CD14-positive monocyte (primary cell): ENCODE measurements at regions not wholly inside any gene's neighbourhood (a gene's known extent, or its start where the extent isn't known, plus 50 kb on each side); places are given as distances from the start of the nearest gene placed in this dataset.
"Not testable (repeated sequence)": the region's sequence is repeated elsewhere in the genome, so short reads cannot be mapped to it uniquely, and the experiment has no call there.

Source experiments
- DNase-seq, 3 donors: peaks; one replicate each; pipeline ENCODE4 v3.0.0-alpha.2; 2011 to 2022
- H2AFZ ChIP-seq: 2 replicates; pipeline ENCODE4 v1.6.0; 2012; ENCODE audit warnings: mild to moderate bottlenecking, low read depth, low read length, inconsistent platforms; ENCODE audit not compliant: insufficient read depth, poor library complexity, severe bottlenecking
- H3K27ac ChIP-seq, 2 donors: 1 replicate in 1 of 2; 2 replicates in 1 of 2; pipeline ENCODE4 v1.5.1; 2012 to 2013; ENCODE audit warnings: low read length in 2 of 2, control low read depth in 1 of 2, inconsistent platforms in 1 of 2, low read depth in 1 of 2, mild to moderate bottlenecking in 1 of 2
- H3K27me3 ChIP-seq, 2 donors: one replicate each; pipeline versions ENCODE4 v1.6.0 to v1.6.1; 2011 to 2013; ENCODE audit warnings: low read length in 2 of 2; ENCODE audit not compliant: control insufficient read depth in 2 of 2, insufficient read depth in 2 of 2
- H3K36me3 ChIP-seq, 2 donors: replicated peaks in 1 of 2; 1 replicate in 1 of 2; 2 replicates in 1 of 2; pipeline versions ENCODE4 v1.5.1 to v1.6.1; 2012 to 2013; ENCODE audit warnings: low read length in 2 of 2, control low read depth in 1 of 2, inconsistent platforms in 1 of 2, mild to moderate bottlenecking in 1 of 2; ENCODE audit not compliant: insufficient read depth in 2 of 2, control insufficient read depth in 1 of 2
- H3K4me1 ChIP-seq, 2 donors: 1 replicate in 1 of 2; 2 replicates in 1 of 2; pipeline versions ENCODE4 v1.5.1 to v1.6.1; 2012 to 2013; ENCODE audit warnings: low read length in 2 of 2, control low read depth in 1 of 2, inconsistent platforms in 1 of 2, mild to moderate bottlenecking in 1 of 2, moderate library complexity in 1 of 2; ENCODE audit not compliant: insufficient read depth in 2 of 2, control insufficient read depth in 1 of 2
- H3K4me2 ChIP-seq: replicated peaks from 2 replicates; pipeline ENCODE3; 2012; ENCODE audit warnings: low read length, moderate library complexity, mild to moderate bottlenecking; ENCODE audit not compliant: poor library complexity, severe bottlenecking; ENCODE audit errors: extremely low read depth
- H3K4me3 ChIP-seq, 3 experiments: fragments of 200-600 bp in 1 of 3; sonication (generic) in 1 of 3; replicated peaks in 1 of 3; 1 replicate in 2 of 3; 2 replicates in 1 of 3; pipeline ENCODE4 v1.5.1; 2011 to 2013; ENCODE audit warnings: low read length in 3 of 3, mild to moderate bottlenecking in 3 of 3, control low read depth in 2 of 3, low read depth in 2 of 3, inconsistent platforms in 1 of 3, moderate library complexity in 1 of 3
- H3K79me2 ChIP-seq: 2 replicates; pipeline ENCODE4 v1.6.0; 2012; ENCODE audit warnings: mild to moderate bottlenecking, control low read depth, inconsistent platforms, low read length, moderate library complexity; ENCODE audit not compliant: insufficient read depth
- H3K9ac ChIP-seq: 2 replicates; pipeline ENCODE4 v1.6.0; 2017; ENCODE audit warnings: low read length, mild to moderate bottlenecking; ENCODE audit not compliant: insufficient read depth, poor library complexity, severe bottlenecking
- H3K9me3 ChIP-seq, 2 donors: replicated peaks in 1 of 2; 1 replicate in 1 of 2; 2 replicates in 1 of 2; pipeline versions ENCODE4 v1.5.1 to v1.6.1; 2012 to 2013; ENCODE audit warnings: low read length in 2 of 2, control low read depth in 1 of 2; ENCODE audit not compliant: control insufficient read depth in 1 of 2, insufficient read depth in 1 of 2
- H4K20me1 ChIP-seq: 2 replicates; pipeline ENCODE4 v1.6.0; 2012; ENCODE audit warnings: mild to moderate bottlenecking, low read length, control low read depth, moderate library complexity; ENCODE audit not compliant: insufficient read depth
- H3K27ac Mint-ChIP-seq, 7 donors: one replicate each; pipeline ENCODE4 v1.8.0; 2020; ENCODE audit warnings: mild to moderate bottlenecking in 7 of 7, mixed read lengths in 7 of 7, moderate library complexity in 6 of 7, inconsistent platforms in 2 of 7
- H3K27me3 Mint-ChIP-seq, 3 donors: one replicate each; pipeline ENCODE4 v1.8.0; 2021 to 2022; ENCODE audit warnings: low read depth in 3 of 3, mild to moderate bottlenecking in 3 of 3, mixed read lengths in 3 of 3, moderate library complexity in 3 of 3, inconsistent platforms in 1 of 3
- H3K36me3 Mint-ChIP-seq, 2 donors: one replicate each; pipeline ENCODE4 v1.8.0; 2020; ENCODE audit warnings: mixed read lengths in 2 of 2, inconsistent platforms in 1 of 2, mild to moderate bottlenecking in 1 of 2
- H3K4me1 Mint-ChIP-seq: one replicate; pipeline ENCODE4 v1.8.0; 2020; ENCODE audit warnings: mild to moderate bottlenecking, mixed read lengths
- H3K4me3 Mint-ChIP-seq, 2 donors: one replicate each; pipeline ENCODE4 v1.8.0; 2020; ENCODE audit warnings: mild to moderate bottlenecking in 2 of 2, mixed read lengths in 2 of 2, moderate library complexity in 1 of 2
- H3K9me3 Mint-ChIP-seq, 7 donors: one replicate each; pipeline ENCODE4 v1.8.0; 2020 to 2022; ENCODE audit warnings: mixed read lengths in 7 of 7, mild to moderate bottlenecking in 6 of 7, moderate library complexity in 6 of 7, inconsistent platforms in 2 of 7
- WGBS: methylation state at CpG from one replicate; pipeline ENCODE4 v1.1.5; 2013; ENCODE audit warnings: missing lambda C conversion rate; ENCODE audit not compliant: insufficient coverage; 5-methylcytosine and 5-hydroxymethylcytosine counted together
- intact Hi-C, 2 donors: fragments of 100-400 bp; cut with micrococcal nuclease; formaldehyde crosslinking; loops; one replicate each; pipeline versions ENCODE4 v1.15.0 to v1.15.1; 2023

DNA sequence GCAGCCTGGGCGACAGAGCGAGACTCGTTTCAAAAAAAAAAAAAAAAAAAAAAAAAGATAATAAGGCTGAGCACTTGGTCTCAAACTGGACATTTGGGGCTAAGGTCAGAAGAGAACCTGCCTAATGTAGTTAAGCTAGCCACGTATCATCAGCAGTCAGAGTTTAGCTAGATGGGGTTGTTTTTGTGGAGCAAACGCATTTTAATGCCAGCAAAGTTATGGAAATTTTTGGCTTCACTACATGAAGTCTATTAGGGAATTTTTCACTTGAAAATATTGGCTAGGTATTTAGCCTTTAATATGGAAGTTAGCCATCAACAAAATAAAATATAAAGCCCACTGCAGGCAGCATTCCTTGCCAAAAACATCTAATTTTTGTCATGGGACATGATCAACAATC lies 902.9 kb upstream of the CDH18 start:
- H3K9ac ChIP-seq, H3K4me1 ChIP-seq, H4K20me1 ChIP-seq, H3K27ac ChIP-seq, H3K4me3 ChIP-seq, H3K27me3 ChIP-seq, intact Hi-C loops, H3K27ac Mint-ChIP-seq, H3K36me3 Mint-ChIP-seq, H3K4me2 ChIP-seq, H3K4me1 Mint-ChIP-seq, DNase-seq, H3K4me3 Mint-ChIP-seq, H3K27me3 Mint-ChIP-seq, H3K79me2 ChIP-seq, H3K36me3 ChIP-seq, H2AFZ ChIP-seq: not testable (repeated sequence)
- peaks cover 0 to 13% (median 2%) of the 10 kb centered on the region in 7 donors for H3K9me3 Mint-ChIP-seq
- WGBS = no CpG with 5 or more reads among the region's 5 CpGs
- peaks cover 0 to 11% of the 10 kb centered on the region in 2 donors for H3K9me3 ChIP-seq

DNA sequence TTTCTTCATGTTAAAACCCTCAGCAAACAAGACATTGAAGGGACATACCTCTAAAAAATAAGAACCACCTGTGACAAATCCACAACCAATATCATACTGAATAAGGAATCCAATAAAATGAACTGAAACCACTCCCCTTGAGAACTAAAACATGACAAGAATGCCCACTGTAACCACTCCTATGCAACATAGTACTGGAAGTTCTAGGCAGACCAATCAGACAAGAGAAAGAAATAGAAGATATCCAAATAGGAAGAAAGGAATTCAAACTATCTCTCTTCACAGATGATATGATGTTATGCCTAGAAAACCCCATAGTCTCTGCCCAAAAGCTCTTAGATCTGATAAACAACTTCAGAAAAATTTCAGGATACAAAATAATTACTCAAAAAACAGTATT lies 887.7 kb upstream of the CDH18 start:
- H3K9ac ChIP-seq, H3K9me3 ChIP-seq, H3K27me3 Mint-ChIP-seq, H3K79me2 ChIP-seq, H3K27ac ChIP-seq, H3K4me2 ChIP-seq, H3K4me3 Mint-ChIP-seq, H3K27me3 ChIP-seq, H3K4me3 ChIP-seq, H4K20me1 ChIP-seq, H3K36me3 ChIP-seq, H3K36me3 Mint-ChIP-seq, H3K4me1 ChIP-seq, H3K9me3 Mint-ChIP-seq, H3K27ac Mint-ChIP-seq, H2AFZ ChIP-seq, DNase-seq, intact Hi-C loops, H3K4me1 Mint-ChIP-seq: not testable (repeated sequence)

DNA sequence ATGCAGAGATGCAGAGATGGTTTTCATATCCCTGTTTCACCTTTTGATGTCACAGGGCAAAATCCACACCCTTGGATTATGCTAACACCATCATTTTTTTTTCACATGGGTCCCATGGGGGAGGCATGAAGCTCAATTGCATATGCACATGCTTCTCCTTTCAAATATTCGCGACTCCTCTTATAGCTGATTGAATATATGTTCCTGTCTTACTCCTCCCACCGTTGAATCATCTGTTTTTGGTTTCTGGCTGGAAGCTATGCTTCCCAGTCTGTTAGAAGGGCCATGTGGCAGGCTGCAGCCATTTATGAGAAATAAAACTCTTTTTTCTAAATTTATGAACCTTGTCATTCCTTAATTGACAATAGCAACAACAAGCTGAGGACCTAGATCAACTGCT lies 877.9 kb upstream of the CDH18 start:
- H3K79me2 ChIP-seq, H3K4me3 ChIP-seq, DNase-seq, H3K9me3 ChIP-seq, H3K4me2 ChIP-seq, H3K27ac ChIP-seq, H3K27me3 ChIP-seq, H3K9ac ChIP-seq, H3K27me3 Mint-ChIP-seq, H4K20me1 ChIP-seq, intact Hi-C loops, H3K4me1 Mint-ChIP-seq, H3K4me1 ChIP-seq, H3K27ac Mint-ChIP-seq, H3K36me3 ChIP-seq, H3K4me3 Mint-ChIP-seq, H2AFZ ChIP-seq, H3K9me3 Mint-ChIP-seq, H3K36me3 Mint-ChIP-seq: not testable (repeated sequence)
- no CpG with 5 or more reads among the region's 3 CpGs for WGBS
